ENCODE measurements at regions not wholly inside any gene's neighbourhood (a gene's known extent, or its start where the extent isn't known, plus 50 kb on each side); places are given as distances from the start of the nearest gene placed in this dataset.

GRCh38 chr9:110027671-110028081 lies 180.3 kb downstream of the C9orf152 start:
- Histone ChIP-seq H3K4me1 (peaks cover 0 to 31% of the 10 kb centered on the region in 2 donors), H3K9me3 (no peaks in the 10 kb centered on the region), H3K27ac (no peak overlapping the region), H3K4me3 (no peak overlapping the region), H3K27me3 (no peaks in the 10 kb centered on the region), H3K36me3 (no peaks in the 10 kb centered on the region)
- intact Hi-C loops (cut with DNase I), result no loop called here
- TF ChIP-seq, protein P1, sequence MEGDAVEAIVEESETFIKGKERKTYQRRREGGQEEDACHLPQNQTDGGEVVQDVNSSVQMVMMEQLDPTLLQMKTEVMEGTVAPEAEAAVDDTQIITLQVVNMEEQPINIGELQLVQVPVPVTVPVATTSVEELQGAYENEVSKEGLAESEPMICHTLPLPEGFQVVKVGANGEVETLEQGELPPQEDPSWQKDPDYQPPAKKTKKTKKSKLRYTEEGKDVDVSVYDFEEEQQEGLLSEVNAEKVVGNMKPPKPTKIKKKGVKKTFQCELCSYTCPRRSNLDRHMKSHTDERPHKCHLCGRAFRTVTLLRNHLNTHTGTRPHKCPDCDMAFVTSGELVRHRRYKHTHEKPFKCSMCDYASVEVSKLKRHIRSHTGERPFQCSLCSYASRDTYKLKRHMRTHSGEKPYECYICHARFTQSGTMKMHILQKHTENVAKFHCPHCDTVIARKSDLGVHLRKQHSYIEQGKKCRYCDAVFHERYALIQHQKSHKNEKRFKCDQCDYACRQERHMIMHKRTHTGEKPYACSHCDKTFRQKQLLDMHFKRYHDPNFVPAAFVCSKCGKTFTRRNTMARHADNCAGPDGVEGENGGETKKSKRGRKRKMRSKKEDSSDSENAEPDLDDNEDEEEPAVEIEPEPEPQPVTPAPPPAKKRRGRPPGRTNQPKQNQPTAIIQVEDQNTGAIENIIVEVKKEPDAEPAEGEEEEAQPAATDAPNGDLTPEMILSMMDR (IDR thresholded peaks at IDR 0.05), result no peak
- ATAC-seq (peak; percentile 24), DNase-seq (peak in 1 of 4 donors; percentile 26)

GRCh38 chr9:110028271-110028670 lies 179.7 kb downstream of the C9orf152 start:
- Histone ChIP-seq H3K36me3 (no peaks in the 10 kb centered on the region), H3K4me1 (peaks cover 0 to 31% of the 10 kb centered on the region in 2 donors), H3K27me3 (no peaks in the 10 kb centered on the region), H3K27ac (no peak overlapping the region), H3K9me3 (no peaks in the 10 kb centered on the region), H3K4me3 (no peak overlapping the region)
- DNase-seq, result no peak
- ATAC-seq, result no peak
- TF ChIP-seq, protein P1 (IDR thresholded peaks at IDR 0.05), result no peak
- intact Hi-C loops (cut with DNase I), result no loop called here

DNA sequence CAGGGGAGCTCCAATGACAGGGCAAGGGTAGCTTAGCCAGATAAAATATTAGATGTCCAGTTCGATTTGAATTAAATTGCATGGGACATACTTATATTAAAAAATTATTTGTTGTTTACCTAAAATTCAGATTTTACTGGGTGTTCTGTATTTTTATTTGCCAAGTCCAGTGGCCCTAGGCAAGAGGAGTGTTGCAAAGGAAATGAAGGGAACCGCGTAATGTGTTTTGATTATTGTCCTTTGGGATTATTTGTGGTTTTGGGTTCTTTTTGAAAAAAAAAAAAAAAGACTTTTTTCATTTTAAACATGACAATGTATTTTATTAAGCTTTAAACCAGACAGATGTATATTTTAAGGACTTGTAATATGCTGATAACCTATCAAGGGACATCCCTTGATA lies 179.3 kb downstream of the C9orf152 start:
- H3K27ac ChIP-seq, result no peak overlapping the region
- intact Hi-C loops (cut with DNase I), result no loop called here
- peaks cover 0 to 31% of the 10 kb centered on the region in 2 donors for H3K4me1 ChIP-seq
- ATAC-seq (no peak), DNase-seq (no peak)
- H3K36me3 ChIP-seq, result no peaks in the 10 kb centered on the region
- TF ChIP-seq, protein P1 (IDR thresholded peaks at IDR 0.05), result no peak
- no peaks in the 10 kb centered on the region for H3K27me3 ChIP-seq
- H3K4me3 ChIP-seq, result no peak overlapping the region
- no peaks in the 10 kb centered on the region for H3K9me3 ChIP-seq

- DNase-seq, result no peak
- H3K27ac ChIP-seq, result peak overlapping the region in 1 of 2 donors; percentile 54
These were observed 178.5 kb downstream of the C9orf152 start for GRCh38 chr9:110029429-110029955.

GRCh38 chr9:110029956-110030480 lies 177.9 kb downstream of the C9orf152 start:
- no peaks in the 10 kb centered on the region for H3K27me3 ChIP-seq
- no peak overlapping the region for H3K4me3 ChIP-seq
- H3K36me3 ChIP-seq, result no peaks in the 10 kb centered on the region
- intact Hi-C loops (cut with DNase I), result no loop called here
- no peaks in the 10 kb centered on the region for H3K9me3 ChIP-seq
- ATAC-seq, result no peak
- H3K4me1 ChIP-seq, result peaks cover 0 to 31% of the 10 kb centered on the region in 2 donors
- TF ChIP-seq, protein P1 (IDR thresholded peaks at IDR 0.05), result no peak
- peak overlapping the region in 1 of 2 donors; percentile 54 for H3K27ac ChIP-seq
- no peak for DNase-seq

More at GRCh38 chr9:110029429-110029955, 178.5 kb downstream of the C9orf152 start:
- Histone ChIP-seq H3K27me3 (no peaks in the 10 kb centered on the region), H3K9me3 (no peaks in the 10 kb centered on the region), H3K4me3 (no peak overlapping the region), H3K4me1 (peaks cover 0 to 31% of the 10 kb centered on the region in 2 donors), H3K36me3 (no peaks in the 10 kb centered on the region)
- TF ChIP-seq, protein P1 (IDR thresholded peaks at IDR 0.05), result no peak
- peak; percentile 74 for ATAC-seq
- intact Hi-C loops (cut with DNase I), result no loop called here

Data from left lung (tissue), 4 donors.